GM23338 (cell line): ENCODE measurements at regions not wholly inside any gene's neighbourhood (a gene's known extent, or its start where the extent isn't known, plus 50 kb on each side); places are given as distances from the start of the nearest gene placed in this dataset.

Experiments
- CREB1 ChIP-seq: fragments of 250-450 bp; sonication (Bioruptor Pico); IDR thresholded peaks from 2 replicates; pipeline ENCODE4 v1.5.0; 2020; ENCODE audit warnings: low read depth, mild to moderate bottlenecking, moderate library complexity
- CTCF ChIP-seq, 2 experiments: fragments of 200-600 bp in 1 of 2; sonication (generic) in 1 of 2; conservative IDR thresholded peaks; 2 replicates each; pipeline versions ENCODE4 v1.5.1 to v1.6.1; 2016 to 2017; ENCODE audit warnings: antibody characterized with exemption in 2 of 2, low read depth in 2 of 2, mild to moderate bottlenecking in 2 of 2, moderate library complexity in 1 of 2
- EZH2 ChIP-seq: fragments of 200-600 bp; sonication (generic); IDR thresholded peaks from one replicate; pipeline ENCODE4 v1.8.0; 2017; ENCODE audit warnings: antibody characterized with exemption, mild to moderate bottlenecking, low read depth; ENCODE audit not compliant: unreplicated experiment
- POLR2AphosphoS5 ChIP-seq: IDR thresholded peaks from 2 replicates; pipeline ENCODE4 v1.6.1; 2016; ENCODE audit warnings: antibody characterized with exemption, low read depth
- REST ChIP-seq: IDR thresholded peaks from one replicate; pipeline ENCODE4 v1.6.1; 2018; ENCODE audit warnings: antibody characterized with exemption; ENCODE audit not compliant: unreplicated experiment

GRCh38 chr6:43895656-43896328 is 125.8 kb downstream of the VEGFA start:
- TF ChIP-seq CTCF (conservative IDR thresholded peaks at IDR 0.05; ENCODE audit: low read depth in 2 of 2) = no peak
- TF ChIP-seq REST = no peak
- no peak for TF ChIP-seq EZH2
- TF ChIP-seq POLR2AphosphoS5 = no peak
- TF ChIP-seq CREB1 (CRISPR knock-in tag) = no peak
